ENCODE measurements at regions not wholly inside any gene's neighbourhood (a gene's known extent, or its start where the extent isn't known, plus 50 kb on each side); places are given as distances from the start of the nearest gene placed in this dataset.
A peak's percentile ranks its signal among the peaks of the same experiment; 100 is the strongest.

DNA sequence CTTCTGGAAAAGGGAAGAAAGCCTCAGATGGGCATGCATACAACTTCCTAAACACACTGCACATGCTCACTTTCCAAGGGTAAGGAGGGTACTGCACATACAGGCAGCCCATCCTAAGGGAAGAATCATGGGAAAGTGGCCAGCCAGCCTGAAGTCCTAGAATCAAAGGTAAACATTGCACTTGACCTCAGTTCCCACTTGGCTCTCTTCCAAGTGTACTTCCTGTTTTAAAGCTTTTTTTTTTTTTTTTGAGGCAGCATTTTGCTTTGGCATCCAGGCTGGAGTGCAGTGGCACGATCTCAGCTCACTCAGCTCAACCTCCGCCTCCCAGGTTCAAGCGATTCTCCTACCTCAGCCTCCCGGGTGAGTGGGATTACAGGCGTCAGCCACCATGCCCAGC lies 225.3 kb upstream of the EPHA7 start:
- ChIA-PET POLR2A (no interaction called here), CTCF (ENCODE audit: low intra/inter-chr PET ratio, low total read pairs) (no interaction called here)
- in situ Hi-C loops (cut with HindIII; ENCODE audit: extremely low pct_ligation_motif_present, low pct_unique_long_range_greater_than_20kb) (no loop called here), intact Hi-C loops (cut with micrococcal nuclease; ENCODE audit: unreplicated experiment) (no loop called here)
- Histone ChIP-seq H3K4me2 (ENCODE audit: low read depth, low read length) (no peak overlapping the region), H2AFZ (ENCODE audit: low read length) (no peak overlapping the region), H3K27ac (ENCODE audit: extremely low read length, insufficient read depth, low read length) (no peak overlapping the region), H4K20me1 (ENCODE audit: insufficient read depth, low read length) (no peaks in the 10 kb centered on the region), H3K79me2 (ENCODE audit: insufficient read depth, low read length) (no peaks in the 10 kb centered on the region), H3K27me3 (ENCODE audit: control insufficient read depth in 1 of 2, insufficient read depth in 2 of 2, low read length in 2 of 2) (no peaks in the 10 kb centered on the region), H3K9ac (ENCODE audit: insufficient read depth, low read depth, low read length) (no peak overlapping the region), H3K4me1 (ENCODE audit: insufficient read depth, low read length) (no peaks in the 10 kb centered on the region), H3K36me3 (replicated peaks in 1 of 2; ENCODE audit: control insufficient read depth in 1 of 2, insufficient read depth in 2 of 2, low read length in 2 of 2) (no peaks in the 10 kb centered on the region), H3K4me3 (replicated peaks in 1 of 3; ENCODE audit: insufficient read depth in 1 of 3, low read depth in 2 of 3, low read length in 3 of 3) (no peak overlapping the region), H3K9me3 (ENCODE audit: low read length) (no peaks in the 10 kb centered on the region)
- TF ChIP-seq XBP1 (CRISPR knock-in tag; IDR thresholded peaks at IDR 0.05) (no peak), NFIC (IDR thresholded peaks at IDR 0.05; ENCODE audit: low read length) (0 out of 2 replicates have a peak, but pooled peaks have one; percentile 53), RXRB (CRISPR knock-in tag; IDR thresholded peaks at IDR 0.05; ENCODE audit: borderline replicate concordance) (peak; percentile 61), ZNF362 (CRISPR knock-in tag; IDR thresholded peaks at IDR 0.05; ENCODE audit: borderline replicate concordance) (0 out of 2 replicates have a peak, but pooled peaks have one; percentile 27), PPARG (CRISPR knock-in tag; conservative IDR thresholded peaks at IDR 0.05) (peak; percentile 70; the same call in 1 of the 2 replicates), TEAD2 (CRISPR knock-in tag; IDR thresholded peaks at IDR 0.05) (no peak)
- DNase-seq (ENCODE audit: low spot score), result peak; percentile 12
- BruUV-seq (replicated peaks), result no TSS peak
- WGBS (ENCODE audit: low lambda C conversion rate), result 58% methylated on average over 5 of the region's 5 CpGs
- ATAC-seq, result no peak
- FAIRE-seq, result no peak

DNA sequence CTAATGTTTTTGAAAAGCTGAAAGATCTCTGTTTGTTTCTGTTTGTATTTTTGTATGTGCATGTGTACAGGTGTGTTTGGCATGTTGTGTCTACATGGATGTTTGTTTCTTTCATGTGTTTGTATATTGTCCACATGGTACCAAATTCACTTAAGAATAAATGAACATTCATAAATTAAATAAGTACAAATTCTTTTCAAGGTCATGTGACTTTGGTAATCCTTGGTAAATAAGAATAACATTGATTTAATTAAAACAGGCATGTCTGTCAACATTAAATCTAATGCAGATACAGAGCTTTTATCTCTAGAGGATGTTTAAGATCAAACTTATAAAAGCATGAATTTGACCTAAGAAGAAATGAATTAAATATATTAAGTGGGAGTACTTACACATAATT lies 219.8 kb upstream of the EPHA7 start:
- no peaks in the 10 kb centered on the region for H4K20me1 ChIP-seq (ENCODE audit: insufficient read depth, low read length)
- no TSS peak for BruUV-seq (replicated peaks)
- H3K4me2 ChIP-seq (ENCODE audit: low read depth, low read length), result no peak overlapping the region
- intact Hi-C loops (cut with micrococcal nuclease; ENCODE audit: unreplicated experiment), result no loop called here
- H3K9ac ChIP-seq (ENCODE audit: insufficient read depth, low read depth, low read length), result no peak overlapping the region
- H3K79me2 ChIP-seq (ENCODE audit: insufficient read depth, low read length), result no peaks in the 10 kb centered on the region
- ChIA-PET CTCF (ENCODE audit: low intra/inter-chr PET ratio, low total read pairs) (no interaction called here), POLR2A (no interaction called here)
- no peaks in the 10 kb centered on the region for H3K36me3 ChIP-seq (replicated peaks in 1 of 2; ENCODE audit: control insufficient read depth in 1 of 2, insufficient read depth in 2 of 2, low read length in 2 of 2)
- H3K4me1 ChIP-seq (ENCODE audit: insufficient read depth, low read length), result no peaks in the 10 kb centered on the region
- H2AFZ ChIP-seq (ENCODE audit: low read length), result no peak overlapping the region
- no peak overlapping the region for H3K27ac ChIP-seq (ENCODE audit: extremely low read length, insufficient read depth, low read length)
- FAIRE-seq (no peak), ATAC-seq (no peak), DNase-seq (ENCODE audit: low spot score) (no peak)
- H3K4me3 ChIP-seq (replicated peaks in 1 of 3; ENCODE audit: insufficient read depth in 1 of 3, low read depth in 2 of 3, low read length in 3 of 3), result no peak overlapping the region
- no peaks in the 10 kb centered on the region for H3K27me3 ChIP-seq (ENCODE audit: control insufficient read depth in 1 of 2, insufficient read depth in 2 of 2, low read length in 2 of 2)
- in situ Hi-C loops (cut with HindIII; ENCODE audit: extremely low pct_ligation_motif_present, low pct_unique_long_range_greater_than_20kb), result no loop called here
- TF ChIP-seq ZFY (CRISPR knock-in tag; IDR thresholded peaks at IDR 0.05), result no peak
- no peak for TF ChIP-seq ZNF331 (CRISPR knock-in tag; IDR thresholded peaks at IDR 0.05)
- TF ChIP-seq SRY (CRISPR knock-in tag; IDR thresholded peaks at IDR 0.05), result no peak
- TF ChIP-seq HNRNPUL1 (IDR thresholded peaks at IDR 0.05; ENCODE audit: low read depth, low read length), result no peak
- no peak for TF ChIP-seq ARID3A (IDR thresholded peaks at IDR 0.05; ENCODE audit: low read depth, low read length)
- no peak for TF ChIP-seq FOXO1 (CRISPR knock-in tag; IDR thresholded peaks at IDR 0.05)
- TF ChIP-seq, protein P1, sequence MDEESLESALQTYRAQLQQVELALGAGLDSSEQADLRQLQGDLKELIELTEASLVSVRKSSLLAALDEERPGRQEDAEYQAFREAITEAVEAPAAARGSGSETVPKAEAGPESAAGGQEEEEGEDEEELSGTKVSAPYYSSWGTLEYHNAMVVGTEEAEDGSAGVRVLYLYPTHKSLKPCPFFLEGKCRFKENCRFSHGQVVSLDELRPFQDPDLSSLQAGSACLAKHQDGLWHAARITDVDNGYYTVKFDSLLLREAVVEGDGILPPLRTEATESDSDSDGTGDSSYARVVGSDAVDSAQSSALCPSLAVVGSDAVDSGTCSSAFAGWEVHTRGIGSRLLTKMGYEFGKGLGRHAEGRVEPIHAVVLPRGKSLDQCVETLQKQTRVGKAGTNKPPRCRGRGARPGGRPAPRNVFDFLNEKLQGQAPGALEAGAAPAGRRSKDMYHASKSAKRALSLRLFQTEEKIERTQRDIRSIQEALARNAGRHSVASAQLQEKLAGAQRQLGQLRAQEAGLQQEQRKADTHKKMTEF (CRISPR knock-in tag; IDR thresholded peaks at IDR 0.05), result no peak
- TF ChIP-seq, protein P2, sequence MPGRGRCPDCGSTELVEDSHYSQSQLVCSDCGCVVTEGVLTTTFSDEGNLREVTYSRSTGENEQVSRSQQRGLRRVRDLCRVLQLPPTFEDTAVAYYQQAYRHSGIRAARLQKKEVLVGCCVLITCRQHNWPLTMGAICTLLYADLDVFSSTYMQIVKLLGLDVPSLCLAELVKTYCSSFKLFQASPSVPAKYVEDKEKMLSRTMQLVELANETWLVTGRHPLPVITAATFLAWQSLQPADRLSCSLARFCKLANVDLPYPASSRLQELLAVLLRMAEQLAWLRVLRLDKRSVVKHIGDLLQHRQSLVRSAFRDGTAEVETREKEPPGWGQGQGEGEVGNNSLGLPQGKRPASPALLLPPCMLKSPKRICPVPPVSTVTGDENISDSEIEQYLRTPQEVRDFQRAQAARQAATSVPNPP (CRISPR knock-in tag; IDR thresholded peaks at IDR 0.05), result no peak
- TF ChIP-seq IKZF1 (IDR thresholded peaks at IDR 0.05), result no peak
- TF ChIP-seq WIZ (CRISPR knock-in tag; IDR thresholded peaks at IDR 0.05), result no peak
- no peaks in the 10 kb centered on the region for H3K9me3 ChIP-seq (ENCODE audit: low read length)

Data from HepG2 (cell line).